Suprapubic skin (tissue), 4 donors: ENCODE measurements at regions not wholly inside any gene's neighbourhood (a gene's known extent, or its start where the extent isn't known, plus 50 kb on each side); places are given as distances from the start of the nearest gene placed in this dataset.

Experiments used
- CTCF ChIP-seq, 2 donors: fragments of 200-600 bp in 1 of 2; fragments of 450-650 bp in 1 of 2; sonication (generic) in 1 of 2; IDR thresholded peaks; one replicate each; pipeline ENCODE4 v1.5.1; 2016 to 2019; ENCODE audit warnings: antibody characterized with exemption in 2 of 2, mild to moderate bottlenecking in 1 of 2, moderate library complexity in 1 of 2
- POLR2A ChIP-seq, 2 donors: fragments of 450-650 bp; IDR thresholded peaks; one replicate each; pipeline ENCODE4 v1.6.1; 2017; ENCODE audit warnings: antibody characterized with exemption in 2 of 2, mild to moderate bottlenecking in 2 of 2, moderate library complexity in 2 of 2
- POLR2AphosphoS5 ChIP-seq, 3 donors: sonication (generic); formaldehyde crosslinking; IDR thresholded peaks; one replicate each; pipeline ENCODE4 v1.6.1; 2017; ENCODE audit warnings: antibody characterized with exemption in 3 of 3

- TF ChIP-seq POLR2AphosphoS5 (IDR thresholded peaks at IDR 0.05) (no peak), CTCF (IDR thresholded peaks at IDR 0.05) (no peak), POLR2A (IDR thresholded peaks at IDR 0.05) (no peak)
These were observed 324.1 kb upstream of the KIF2A start for GRCh38 chr5:61981886-61982285.
